Neural progenitor cell (in vitro differentiated cells): ENCODE measurements at regions not wholly inside any gene's neighbourhood (a gene's known extent, or its start where the extent isn't known, plus 50 kb on each side); places are given as distances from the start of the nearest gene placed in this dataset.

Experiments used
- DNase-seq: peaks from one replicate; pipeline ENCODE4 v3.0.0-alpha.2; 2016; ENCODE audit warnings: low spot score
- H2AFZ ChIP-seq: fragments of 200-600 bp; sonication (generic); replicated peaks from 2 replicates; pipeline ENCODE4 v1.6.1; 2016; ENCODE audit warnings: antibody characterized with exemption
- H3F3A ChIP-seq: fragments of 200-600 bp; sonication (generic); 2 replicates; pipeline ENCODE4 v1.6.1; 2016; ENCODE audit warnings: antibody characterized with exemption, low read depth
- H3K27ac ChIP-seq: fragments of 200-600 bp; sonication (generic); 2 replicates; pipeline ENCODE4 v1.5.1; 2016; ENCODE audit warnings: mild to moderate bottlenecking
- H3K27me3 ChIP-seq: fragments of 200-600 bp; sonication (generic); 2 replicates; pipeline ENCODE4 v1.6.1; 2016; ENCODE audit warnings: mild to moderate bottlenecking, moderate library complexity
- H3K36me3 ChIP-seq: fragments of 200-600 bp; sonication (generic); 2 replicates; pipeline ENCODE4 v1.5.1; 2016
- H3K4me1 ChIP-seq: fragments of 200-600 bp; sonication (generic); 2 replicates; pipeline ENCODE4 v1.6.1; 2016; ENCODE audit warnings: mixed run types
- H3K4me2 ChIP-seq: fragments of 200-600 bp; sonication (generic); 2 replicates; pipeline ENCODE4 v1.6.1; 2016
- H3K4me3 ChIP-seq: fragments of 200-600 bp; sonication (generic); 2 replicates; pipeline ENCODE4 v1.5.1; 2016
- H3K79me2 ChIP-seq: fragments of 200-600 bp; sonication (generic); 2 replicates; pipeline ENCODE4 v1.6.1; 2016; ENCODE audit warnings: low read depth
- H3K9ac ChIP-seq: fragments of 200-600 bp; sonication (generic); 2 replicates; pipeline ENCODE4 v1.6.1; 2016
- H3K9me3 ChIP-seq: fragments of 200-600 bp; sonication (generic); 2 replicates; pipeline ENCODE4 v1.5.1; 2016; ENCODE audit warnings: low read depth
- H4K20me1 ChIP-seq: fragments of 200-600 bp; sonication (generic); 2 replicates; pipeline ENCODE4 v1.6.1; 2016; ENCODE audit warnings: low read depth
- H3K27ac Mint-ChIP-seq: 3 replicates; pipeline ENCODE4 v1.8.0; 2021; ENCODE audit warnings: mixed read lengths
- H3K27me3 Mint-ChIP-seq: 2 replicates; pipeline ENCODE4 v1.8.0; 2022; ENCODE audit warnings: low read depth, mild to moderate bottlenecking, inconsistent platforms, moderate library complexity, mixed read lengths; ENCODE audit not compliant: insufficient read depth
- H3K36me3 Mint-ChIP-seq: 3 replicates; pipeline ENCODE4 v1.8.0; 2021; ENCODE audit warnings: mixed read lengths
- H3K4me1 Mint-ChIP-seq: 3 replicates; pipeline ENCODE4 v1.8.0; 2021; ENCODE audit warnings: mixed read lengths
- H3K4me3 Mint-ChIP-seq: 3 replicates; pipeline ENCODE4 v1.8.0; 2021; ENCODE audit warnings: mild to moderate bottlenecking, moderate library complexity, mixed read lengths
- H3K9me3 Mint-ChIP-seq: 3 replicates; pipeline ENCODE4 v1.8.0; 2020; ENCODE audit warnings: mixed read lengths
- EZH2 ChIP-seq: fragments of 200-600 bp; sonication (generic); IDR thresholded peaks from 2 replicates; pipeline ENCODE4 v1.6.1; 2017; ENCODE audit warnings: antibody characterized with exemption, mild to moderate bottlenecking, moderate library complexity
- EZH2phosphoT487 ChIP-seq: fragments of 200-600 bp; sonication (generic); IDR thresholded peaks from 2 replicates; pipeline ENCODE4 v1.6.1; 2017; ENCODE audit warnings: antibody characterized with exemption
- TF ChIP-seq, protein P1 (sequence below): fragments of 200-600 bp; sonication (generic); IDR thresholded peaks from 2 replicates; pipeline ENCODE4 v1.5.1; 2017; ENCODE audit warnings: antibody characterized with exemption, mild to moderate bottlenecking

DNA sequence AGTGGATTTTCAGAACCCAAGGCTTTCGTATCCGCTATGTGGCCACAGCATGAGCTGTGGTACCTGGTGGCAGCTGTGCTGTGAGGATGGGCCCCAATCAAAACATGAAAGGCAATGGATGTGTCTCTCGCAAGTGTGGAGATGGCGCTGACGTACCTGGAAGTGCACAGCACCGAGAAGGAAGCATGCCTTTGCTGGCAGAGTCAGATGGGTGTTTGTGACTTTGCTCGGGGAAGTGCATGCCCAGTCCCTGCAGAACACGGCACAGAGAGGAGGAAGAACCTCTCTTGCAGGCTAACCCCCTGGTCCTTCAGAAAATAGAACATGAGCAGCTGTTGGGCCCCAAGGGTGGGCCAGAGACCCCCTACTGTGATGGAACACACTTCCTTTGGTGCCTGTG, 654.1 kb upstream of the ZWINT start:
- H3K4me3 Mint-ChIP-seq: no peak overlapping the region
- no peaks in the 10 kb centered on the region for H3K9me3 ChIP-seq

DNA sequence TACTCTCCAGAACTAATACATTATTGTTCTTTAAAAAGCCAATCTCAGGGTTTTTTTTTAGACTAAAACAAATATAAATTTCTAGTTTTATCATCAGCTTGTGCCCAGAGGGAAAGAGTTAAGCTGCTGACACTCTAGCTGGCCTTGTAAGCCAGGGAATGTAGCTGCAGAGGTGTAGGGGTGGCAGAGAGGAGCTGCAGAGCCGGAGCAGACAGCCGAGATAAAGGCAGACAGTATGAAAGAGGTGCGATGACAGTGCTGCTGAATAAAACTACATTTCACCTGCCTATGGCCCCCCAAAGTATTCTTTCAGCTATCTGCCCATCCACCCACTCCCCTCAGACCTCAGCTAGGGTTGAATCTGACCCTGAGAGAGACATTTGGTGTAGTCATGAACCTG, 653.7 kb upstream of the ZWINT start:
- Histone ChIP-seq H4K20me1 (no peaks in the 10 kb centered on the region), H3K79me2 (no peaks in the 10 kb centered on the region), H3K4me3 (no peak overlapping the region), H3K27ac (no peak overlapping the region), H3K36me3 (no peaks in the 10 kb centered on the region), H3K4me2 (no peak overlapping the region), H2AFZ (no peak overlapping the region), H3K9ac (no peak overlapping the region), H3K27me3 (no peaks in the 10 kb centered on the region), H3K9me3 (no peaks in the 10 kb centered on the region), H3F3A (no peaks in the 10 kb centered on the region), H3K4me1 (no peaks in the 10 kb centered on the region)
- no peak for DNase-seq
- Mint-ChIP-seq H3K27me3 (peaks cover 5% of the 10 kb centered on the region), H3K4me3 (no peak overlapping the region), H3K4me1 (peaks cover 16% of the 10 kb centered on the region), H3K27ac (no peak overlapping the region), H3K36me3 (no peaks in the 10 kb centered on the region), H3K9me3 (no peaks in the 10 kb centered on the region)
- TF ChIP-seq, protein P1, sequence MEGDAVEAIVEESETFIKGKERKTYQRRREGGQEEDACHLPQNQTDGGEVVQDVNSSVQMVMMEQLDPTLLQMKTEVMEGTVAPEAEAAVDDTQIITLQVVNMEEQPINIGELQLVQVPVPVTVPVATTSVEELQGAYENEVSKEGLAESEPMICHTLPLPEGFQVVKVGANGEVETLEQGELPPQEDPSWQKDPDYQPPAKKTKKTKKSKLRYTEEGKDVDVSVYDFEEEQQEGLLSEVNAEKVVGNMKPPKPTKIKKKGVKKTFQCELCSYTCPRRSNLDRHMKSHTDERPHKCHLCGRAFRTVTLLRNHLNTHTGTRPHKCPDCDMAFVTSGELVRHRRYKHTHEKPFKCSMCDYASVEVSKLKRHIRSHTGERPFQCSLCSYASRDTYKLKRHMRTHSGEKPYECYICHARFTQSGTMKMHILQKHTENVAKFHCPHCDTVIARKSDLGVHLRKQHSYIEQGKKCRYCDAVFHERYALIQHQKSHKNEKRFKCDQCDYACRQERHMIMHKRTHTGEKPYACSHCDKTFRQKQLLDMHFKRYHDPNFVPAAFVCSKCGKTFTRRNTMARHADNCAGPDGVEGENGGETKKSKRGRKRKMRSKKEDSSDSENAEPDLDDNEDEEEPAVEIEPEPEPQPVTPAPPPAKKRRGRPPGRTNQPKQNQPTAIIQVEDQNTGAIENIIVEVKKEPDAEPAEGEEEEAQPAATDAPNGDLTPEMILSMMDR: no peak
- TF ChIP-seq EZH2 (no peak), EZH2phosphoT487 (no peak)

More for the DNA sequence above, 654.1 kb upstream of the ZWINT start:
- Histone ChIP-seq H3K27ac (no peak overlapping the region), H3F3A (no peaks in the 10 kb centered on the region), H3K79me2 (no peaks in the 10 kb centered on the region), H3K4me2 (no peak overlapping the region), H3K9ac (no peak overlapping the region), H2AFZ (no peak overlapping the region), H3K27me3 (no peaks in the 10 kb centered on the region), H3K4me1 (no peaks in the 10 kb centered on the region), H4K20me1 (no peaks in the 10 kb centered on the region), H3K4me3 (no peak overlapping the region), H3K36me3 (no peaks in the 10 kb centered on the region)
- H3K27ac Mint-ChIP-seq: no peak overlapping the region
- no peak for DNase-seq
- peaks cover 16% of the 10 kb centered on the region for H3K4me1 Mint-ChIP-seq
- peaks cover 5% of the 10 kb centered on the region for H3K27me3 Mint-ChIP-seq
- TF ChIP-seq, protein P1: no peak
- no peak for TF ChIP-seq EZH2phosphoT487
- H3K9me3 Mint-ChIP-seq: peaks cover 3% of the 10 kb centered on the region
- H3K36me3 Mint-ChIP-seq: no peaks in the 10 kb centered on the region

DNA sequence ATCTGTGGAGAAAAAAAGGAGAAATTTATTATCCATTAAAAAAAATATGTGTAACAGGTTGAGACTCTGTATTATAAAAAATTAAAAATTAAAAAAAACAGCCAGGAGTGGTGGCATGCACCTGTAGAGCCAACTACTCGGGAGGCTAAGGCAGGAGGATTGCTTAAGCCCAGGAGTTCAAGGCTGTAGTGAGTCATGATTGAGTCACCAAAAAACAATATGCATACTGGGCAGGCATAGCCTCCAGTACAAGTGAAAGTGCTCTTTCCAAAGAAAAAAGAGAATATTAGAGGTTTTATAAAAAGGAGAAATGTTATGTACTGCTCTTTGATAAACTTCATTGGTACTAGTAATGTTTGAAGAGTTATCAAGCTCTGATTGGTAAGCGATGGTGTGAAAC, 647.1 kb upstream of the ZWINT start:
- H3K9me3 Mint-ChIP-seq: no peaks in the 10 kb centered on the region
- peaks cover 2% of the 10 kb centered on the region for H3K27me3 Mint-ChIP-seq
- H3F3A ChIP-seq: no peaks in the 10 kb centered on the region
- H3K4me3 ChIP-seq: no peak overlapping the region
- no peak overlapping the region for H2AFZ ChIP-seq
- no peak overlapping the region for H3K27ac ChIP-seq
- H4K20me1 ChIP-seq: no peaks in the 10 kb centered on the region
- no peaks in the 10 kb centered on the region for H3K4me1 ChIP-seq
- H3K36me3 Mint-ChIP-seq: no peaks in the 10 kb centered on the region
- H3K79me2 ChIP-seq: no peaks in the 10 kb centered on the region
- no peak overlapping the region for H3K27ac Mint-ChIP-seq
- no peak overlapping the region for H3K9ac ChIP-seq
- no peaks in the 10 kb centered on the region for H3K27me3 ChIP-seq
- DNase-seq: no peak
- H3K4me1 Mint-ChIP-seq: no peaks in the 10 kb centered on the region
- TF ChIP-seq EZH2 (no peak), EZH2phosphoT487 (no peak)
- TF ChIP-seq, protein P1: no peak
- H3K36me3 ChIP-seq: no peaks in the 10 kb centered on the region
- no peak overlapping the region for H3K4me2 ChIP-seq
- no peak overlapping the region for H3K4me3 Mint-ChIP-seq
- no peaks in the 10 kb centered on the region for H3K9me3 ChIP-seq
